ENCODE measurements at regions not wholly inside any gene's neighbourhood (a gene's known extent, or its start where the extent isn't known, plus 50 kb on each side); places are given as distances from the start of the nearest gene placed in this dataset.

DNA sequence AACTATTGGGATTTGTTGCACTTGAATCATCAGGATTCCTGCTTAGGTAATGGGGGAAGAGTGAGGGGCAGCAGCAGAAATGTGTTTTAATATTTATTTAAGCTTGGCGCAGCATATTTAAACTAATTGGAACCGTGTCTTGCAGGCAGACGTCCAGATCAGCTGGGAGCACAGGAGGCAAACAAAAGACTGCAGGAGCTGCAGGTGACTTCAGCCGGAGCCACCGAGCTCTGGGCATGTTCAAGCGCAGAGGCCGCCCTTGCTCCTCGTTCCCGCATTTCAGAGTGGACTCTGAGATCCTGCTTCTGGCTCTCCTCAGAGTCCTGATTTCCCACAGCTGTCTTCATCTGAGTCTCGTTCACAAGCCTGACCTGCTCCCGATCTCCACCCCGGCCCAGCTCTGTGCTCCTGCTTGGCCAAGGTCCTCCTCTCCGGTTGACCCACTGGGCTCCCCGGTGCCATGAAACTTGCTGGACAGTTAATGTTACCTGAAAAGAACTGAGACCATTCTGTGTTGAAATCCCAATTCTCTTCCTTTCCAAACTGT lies 475.5 kb downstream of the SOX11 start:
- TF ChIP-seq, protein P1, sequence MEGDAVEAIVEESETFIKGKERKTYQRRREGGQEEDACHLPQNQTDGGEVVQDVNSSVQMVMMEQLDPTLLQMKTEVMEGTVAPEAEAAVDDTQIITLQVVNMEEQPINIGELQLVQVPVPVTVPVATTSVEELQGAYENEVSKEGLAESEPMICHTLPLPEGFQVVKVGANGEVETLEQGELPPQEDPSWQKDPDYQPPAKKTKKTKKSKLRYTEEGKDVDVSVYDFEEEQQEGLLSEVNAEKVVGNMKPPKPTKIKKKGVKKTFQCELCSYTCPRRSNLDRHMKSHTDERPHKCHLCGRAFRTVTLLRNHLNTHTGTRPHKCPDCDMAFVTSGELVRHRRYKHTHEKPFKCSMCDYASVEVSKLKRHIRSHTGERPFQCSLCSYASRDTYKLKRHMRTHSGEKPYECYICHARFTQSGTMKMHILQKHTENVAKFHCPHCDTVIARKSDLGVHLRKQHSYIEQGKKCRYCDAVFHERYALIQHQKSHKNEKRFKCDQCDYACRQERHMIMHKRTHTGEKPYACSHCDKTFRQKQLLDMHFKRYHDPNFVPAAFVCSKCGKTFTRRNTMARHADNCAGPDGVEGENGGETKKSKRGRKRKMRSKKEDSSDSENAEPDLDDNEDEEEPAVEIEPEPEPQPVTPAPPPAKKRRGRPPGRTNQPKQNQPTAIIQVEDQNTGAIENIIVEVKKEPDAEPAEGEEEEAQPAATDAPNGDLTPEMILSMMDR (conservative IDR thresholded peaks at IDR 0.05) = no peak
- TF ChIP-seq EZH2 (IDR thresholded peaks at IDR 0.05; ENCODE audit: low read depth) = no peak

All from PC-9 (cell line).